GM18502 (cell line): ENCODE measurements at regions not wholly inside any gene's neighbourhood (a gene's known extent, or its start where the extent isn't known, plus 50 kb on each side); places are given as distances from the start of the nearest gene placed in this dataset.

Experiments used
- ATAC-seq: cut with Tn5 transposase; IDR thresholded peaks from one replicate; pipeline ENCODE4 v1.9.1; 2021; ENCODE audit warnings: mild to moderate bottlenecking; ENCODE audit not compliant: unreplicated experiment, poor library complexity

DNA sequence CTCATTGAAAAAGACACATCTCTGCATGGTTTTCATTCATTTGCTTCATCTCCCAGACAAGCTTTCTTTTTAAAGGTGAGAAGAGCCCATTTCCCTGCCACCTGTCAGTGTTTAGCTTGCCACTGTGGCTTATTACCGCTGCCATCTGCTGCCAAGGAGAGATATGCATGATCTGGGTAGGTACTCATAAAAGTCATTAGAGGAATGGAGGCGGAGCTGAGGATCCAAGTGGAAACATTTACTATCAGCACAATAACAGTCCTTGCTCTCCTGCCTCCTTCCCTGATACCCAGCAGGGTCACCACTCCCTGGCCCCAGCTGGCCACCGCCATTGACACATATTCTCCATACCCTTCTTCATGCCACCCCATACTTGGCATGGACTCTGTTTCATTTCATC is 390.4 kb downstream of the TSN start:
- ATAC-seq: no peak

DNA sequence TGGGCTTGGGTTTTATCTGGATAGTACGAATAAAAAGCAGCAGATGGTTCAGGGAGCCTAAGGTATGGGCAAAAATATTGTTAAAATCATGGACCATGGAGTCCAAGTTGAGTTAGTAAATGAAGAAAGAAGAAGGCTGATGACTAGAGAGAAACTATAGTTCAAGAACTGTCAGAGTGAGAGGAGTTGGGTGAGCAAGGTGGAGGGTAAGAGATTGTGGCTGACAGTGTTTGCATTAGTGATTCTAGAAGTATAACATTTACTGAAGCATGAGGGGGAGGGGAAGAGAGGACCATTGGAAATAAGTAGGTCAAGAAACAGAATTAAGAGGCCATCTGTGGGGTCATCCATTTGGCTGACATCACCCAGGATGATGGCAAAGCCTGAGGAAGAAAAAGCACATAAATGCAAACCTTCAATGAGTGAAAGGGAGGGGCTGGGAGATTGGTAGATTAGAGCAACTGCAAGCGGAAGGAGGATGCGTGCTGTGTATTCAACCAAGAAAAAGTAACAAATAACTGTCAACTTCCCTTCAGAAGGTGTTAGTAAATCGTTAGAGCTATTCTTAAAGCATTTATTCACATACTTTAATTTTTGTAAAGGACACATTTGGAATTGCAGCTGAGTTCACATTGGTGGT is 392.8 kb downstream of the TSN start:
- ATAC-seq: no peak

GRCh38 chr2:122150524-122151280 is 395.3 kb downstream of the TSN start:
- no peak for ATAC-seq

- ATAC-seq: no peak
Observed at GRCh38 chr2:122152571-122152970, 397.1 kb downstream of the TSN start.

- no peak for ATAC-seq
Observed at GRCh38 chr2:122156176-122156890, 400.9 kb downstream of the TSN start.

- no peak for ATAC-seq
Observed at GRCh38 chr2:122157158-122157557, 401.7 kb downstream of the TSN start.

GRCh38 chr2:122163617-122164016 is 408.2 kb downstream of the TSN start:
- no peak for ATAC-seq

DNA sequence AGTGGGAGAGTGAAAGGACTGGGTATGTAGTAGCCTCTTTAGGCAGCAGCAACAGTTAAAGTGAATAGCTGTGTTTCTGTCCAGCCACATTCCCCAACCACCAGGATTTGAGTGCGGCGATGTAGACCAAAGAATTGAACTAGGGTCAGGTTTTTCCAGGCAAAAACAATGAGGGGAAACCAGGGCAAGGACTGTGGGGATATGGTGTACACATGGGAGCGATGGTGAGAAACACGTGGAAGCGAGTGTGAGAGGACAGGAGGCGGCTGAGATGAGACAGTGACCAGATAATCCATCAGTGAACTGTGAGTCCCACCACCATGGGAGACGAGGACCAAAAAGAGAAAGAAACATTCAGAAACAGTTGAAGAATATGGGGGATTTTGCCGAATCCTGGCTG is 409.5 kb downstream of the TSN start:
- ATAC-seq: no peak

DNA sequence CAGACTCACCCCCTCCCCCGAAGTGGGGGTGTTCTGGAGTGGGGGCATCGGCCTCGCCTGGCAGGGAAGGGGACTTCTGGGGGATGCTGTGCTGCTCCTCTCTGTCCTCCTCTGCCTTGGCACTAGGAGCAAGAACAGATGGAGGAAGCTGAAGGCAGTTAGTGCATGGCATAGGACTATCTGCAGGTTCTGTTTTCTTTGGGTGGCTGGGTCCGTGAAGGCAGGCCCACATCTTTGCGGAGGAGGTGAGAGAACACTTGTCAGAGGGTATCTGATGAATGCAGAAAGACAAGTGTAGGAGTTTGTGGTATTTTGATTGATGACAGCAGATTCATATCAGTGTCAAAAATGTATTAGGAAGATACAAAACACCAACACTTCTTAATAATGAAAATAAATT is 411.4 kb downstream of the TSN start:
- no peak for ATAC-seq

- ATAC-seq: no peak
Observed at GRCh38 chr2:122167515-122167914, 412.1 kb downstream of the TSN start.

DNA sequence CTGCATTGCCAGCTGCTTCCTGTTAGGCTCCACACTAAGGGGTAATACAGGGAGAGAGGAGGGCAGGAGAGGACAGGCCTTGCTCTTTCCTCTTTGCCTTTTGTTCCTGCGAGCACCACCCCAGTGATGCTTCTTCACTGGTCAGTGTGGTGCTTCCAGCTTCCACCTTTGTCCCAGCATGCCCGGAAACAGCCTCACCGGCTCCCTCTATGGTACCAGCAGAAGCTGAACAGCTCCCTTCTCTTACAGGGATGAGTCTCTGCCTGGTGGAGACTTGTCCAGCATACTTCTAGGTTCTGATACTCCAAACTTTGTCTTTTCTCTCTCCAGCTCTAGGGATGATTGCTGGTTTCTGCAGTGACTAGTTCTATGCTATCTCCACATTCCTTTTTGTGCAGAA is 413.3 kb downstream of the TSN start:
- no peak for ATAC-seq

- no peak for ATAC-seq
Observed at GRCh38 chr2:122172812-122173211, 417.4 kb downstream of the TSN start.

DNA sequence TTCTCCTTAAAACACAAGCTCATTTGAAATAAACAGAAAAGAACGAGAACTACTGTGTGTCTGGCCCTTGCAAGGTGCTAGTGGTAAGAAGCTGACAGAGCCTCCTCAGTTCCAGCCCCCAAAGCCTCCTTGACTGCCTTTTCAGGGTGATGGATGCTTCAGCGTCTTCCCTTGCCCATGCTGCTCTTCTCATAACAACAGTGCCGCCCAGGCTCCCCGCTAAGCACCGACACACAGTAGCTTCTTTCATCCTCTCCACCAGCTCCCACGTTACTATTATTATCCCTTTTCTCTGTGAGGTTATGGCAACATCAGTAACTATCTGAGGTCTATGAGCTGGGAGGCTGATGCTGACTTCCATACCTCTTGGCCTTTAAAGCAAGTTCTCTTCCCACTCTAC is 418.6 kb downstream of the TSN start:
- ATAC-seq: no peak

DNA sequence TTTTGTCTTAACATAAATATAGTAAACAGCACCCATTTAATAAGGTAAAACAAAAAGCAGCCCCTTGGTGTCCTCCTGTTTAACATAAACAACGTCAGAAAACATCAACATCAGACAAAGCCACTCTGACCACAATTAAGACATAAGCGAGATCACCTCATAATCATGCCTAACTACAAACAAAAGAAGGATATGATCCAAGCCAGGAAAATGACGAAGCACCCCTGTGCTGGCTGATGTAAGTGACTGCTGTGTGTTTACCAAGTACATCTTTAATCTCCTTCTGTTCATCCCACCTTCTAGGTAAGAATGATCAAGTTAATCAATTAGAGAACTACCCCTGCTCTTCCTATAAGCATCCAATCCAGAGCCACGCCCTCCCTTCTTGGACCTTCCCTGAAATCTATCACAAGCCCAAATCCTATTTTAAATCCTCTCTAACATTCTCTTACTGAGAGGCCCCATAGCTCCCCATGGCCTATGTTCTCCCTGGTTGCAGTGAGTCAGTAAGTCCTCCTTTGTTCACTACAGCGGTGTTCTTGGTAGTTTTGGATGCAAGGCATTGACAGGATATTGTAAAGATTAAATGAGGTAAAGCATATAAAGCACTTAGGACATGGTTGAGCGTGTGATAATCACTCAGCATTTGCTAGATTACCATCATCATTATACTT is 424.2 kb downstream of the TSN start:
- no peak for ATAC-seq

DNA sequence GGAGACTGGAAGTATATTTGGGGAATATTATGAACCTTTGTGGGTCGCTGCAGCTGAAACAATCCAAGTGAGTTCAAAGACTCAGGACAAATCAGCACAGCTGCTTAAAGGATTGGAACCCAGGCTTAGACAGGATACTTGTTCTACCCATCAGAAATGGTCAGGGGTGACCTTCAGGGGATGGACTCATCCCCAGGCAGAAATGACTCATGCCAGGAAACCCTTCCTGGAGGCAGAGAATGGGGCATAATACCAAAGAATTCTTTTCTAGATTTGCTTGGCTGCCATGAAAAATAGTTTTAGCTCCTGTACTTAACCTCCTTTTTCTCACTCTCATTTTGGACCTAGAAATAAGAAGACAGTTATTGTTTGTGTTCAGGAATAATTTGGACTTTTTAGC is 425.5 kb downstream of the TSN start:
- ATAC-seq: no peak

DNA sequence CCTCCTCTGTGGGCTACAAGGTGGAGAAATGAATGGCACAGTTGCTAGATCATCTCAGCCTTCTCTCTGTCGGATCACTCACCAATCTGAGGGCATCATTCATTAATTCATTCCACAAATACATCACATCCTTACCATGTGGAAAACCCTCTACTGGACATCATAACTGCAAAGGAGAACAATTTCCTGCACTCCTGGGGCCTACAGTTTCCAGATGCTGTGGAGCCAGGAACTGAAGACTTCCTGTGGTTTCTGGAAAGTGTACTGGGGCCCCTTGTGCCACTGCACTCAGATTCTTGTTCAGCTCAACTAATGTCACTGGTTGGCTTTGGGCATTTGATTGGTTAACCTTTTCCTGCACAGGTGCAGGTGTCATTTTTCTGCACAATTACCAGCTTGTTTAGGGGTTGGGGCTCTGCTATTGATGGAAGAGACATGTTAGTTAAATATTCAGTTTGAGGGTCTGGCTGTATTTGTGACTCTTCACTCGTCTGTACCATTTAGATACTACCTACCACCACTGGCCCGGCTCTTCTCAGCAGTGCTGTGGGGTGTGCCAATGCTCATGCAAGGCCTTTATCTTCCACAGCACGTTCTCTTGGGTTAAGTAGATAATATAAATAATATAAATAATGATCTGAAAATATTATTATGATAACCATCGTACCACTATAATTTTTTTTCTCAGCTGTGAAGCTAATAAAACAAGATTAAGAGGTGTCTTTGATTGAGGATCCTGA is 427.3 kb downstream of the TSN start:
- no peak for ATAC-seq

DNA sequence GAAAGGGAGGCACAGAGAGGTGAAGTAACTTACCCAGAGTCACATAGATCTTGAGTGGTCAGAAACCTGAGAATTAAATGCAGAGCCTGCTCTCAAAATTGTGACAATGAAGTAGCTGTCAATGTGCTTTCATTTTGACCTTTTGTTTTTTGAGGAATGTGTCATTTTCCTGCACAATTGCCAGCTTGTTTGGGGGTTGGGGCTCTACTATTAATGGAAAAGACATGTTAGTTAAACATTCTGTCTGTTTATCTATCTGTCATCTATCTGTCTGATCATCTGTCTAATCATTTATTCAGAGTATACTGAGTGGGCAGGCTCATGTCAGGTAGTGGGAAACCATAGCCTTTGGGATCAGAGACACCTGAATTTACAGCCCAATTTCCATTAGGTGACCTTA is 428.4 kb downstream of the TSN start:
- ATAC-seq: no peak

- no peak for ATAC-seq
Observed at GRCh38 chr2:122186761-122187222, 431.3 kb downstream of the TSN start.

DNA sequence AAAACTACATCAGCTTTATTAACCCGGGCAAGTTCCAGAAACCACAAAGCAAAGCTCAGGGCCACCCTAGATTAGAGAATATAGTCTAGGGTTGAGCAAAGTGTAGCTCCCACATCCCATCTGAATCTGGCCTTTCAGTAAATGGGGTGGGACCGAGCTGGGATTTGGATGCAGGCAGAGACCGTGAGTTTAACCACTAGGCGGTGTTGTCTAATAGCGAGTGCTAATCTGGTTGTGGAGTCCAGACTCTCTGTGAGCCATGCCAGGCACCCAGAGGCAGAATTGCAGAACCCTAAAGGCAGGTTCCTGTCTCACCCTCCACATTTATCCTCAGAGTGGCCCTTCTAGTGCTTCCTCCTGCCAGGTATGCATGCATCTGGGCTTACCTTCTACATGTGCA is 435.9 kb downstream of the TSN start:
- peak; percentile 87 for ATAC-seq

DNA sequence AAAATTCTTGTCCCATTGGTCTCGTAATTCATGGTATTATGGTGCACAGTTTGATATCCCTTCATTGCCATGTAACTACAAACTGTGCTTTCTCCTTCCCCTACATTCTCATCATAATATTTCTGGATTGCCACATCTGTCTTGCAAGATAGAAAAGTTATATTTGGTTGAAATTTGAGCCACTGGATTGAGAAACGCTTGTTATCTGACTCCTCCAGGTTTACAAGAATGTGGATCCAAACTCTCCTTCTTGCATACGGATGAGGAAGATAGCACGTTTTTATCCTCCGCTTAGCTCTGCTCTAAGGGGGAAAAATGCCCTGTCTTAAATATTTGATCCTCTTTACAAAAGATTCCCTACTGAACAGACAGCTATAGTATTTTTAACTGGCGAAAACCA is 438.2 kb downstream of the TSN start:
- ATAC-seq: no peak
